GM21515 (cell line): ENCODE measurements at regions not wholly inside any gene's neighbourhood (a gene's known extent, or its start where the extent isn't known, plus 50 kb on each side); places are given as distances from the start of the nearest gene placed in this dataset.
"Not testable (repeated sequence)": the region's sequence is repeated elsewhere in the genome, so short reads cannot be mapped to it uniquely, and the experiment has no call there.

ENCODE experiments used
- ATAC-seq: cut with Tn5 transposase; IDR thresholded peaks from one replicate; pipeline ENCODE4 v1.9.1; 2021; ENCODE audit not compliant: unreplicated experiment

DNA sequence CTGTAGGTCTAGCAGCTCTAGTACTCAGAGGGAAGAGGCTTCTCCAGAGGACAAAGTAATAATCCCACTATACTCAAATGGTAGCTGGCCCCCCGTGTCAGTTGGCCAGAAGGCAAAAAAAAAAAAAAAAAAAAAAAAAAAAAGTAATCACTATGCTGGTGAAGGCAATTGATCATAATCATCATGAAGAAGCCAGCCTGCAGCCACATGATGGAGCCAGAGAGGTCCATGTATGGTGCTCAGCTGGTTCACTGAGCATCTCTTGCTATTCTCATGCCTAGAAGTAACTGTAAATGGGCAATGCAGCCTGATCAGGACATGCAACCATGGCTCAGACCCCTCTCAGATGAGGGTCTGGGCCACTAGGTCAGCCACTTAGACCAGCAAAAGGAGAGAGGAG, 378.8 kb downstream of the MED13L start:
- ATAC-seq, result no peak

DNA sequence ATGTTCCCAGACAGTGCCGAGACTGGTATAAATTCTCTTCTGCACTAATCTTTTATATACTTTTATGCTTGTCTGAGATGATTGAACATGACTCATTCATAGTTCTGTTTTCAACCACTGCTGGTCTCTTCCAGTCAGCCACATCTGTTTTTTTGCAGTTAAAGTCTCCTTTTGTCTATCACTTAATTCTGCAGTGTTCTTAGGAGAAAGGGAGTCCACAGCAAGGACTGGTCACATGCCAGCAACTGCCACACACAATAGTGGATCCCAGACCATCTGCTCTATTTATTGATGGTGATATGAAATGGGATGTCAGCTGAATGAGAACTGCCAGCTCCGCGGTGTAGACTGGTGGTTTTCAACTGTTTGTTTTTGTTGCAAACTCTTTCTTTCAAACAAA, 379.8 kb downstream of the MED13L start:
- no peak for ATAC-seq

DNA sequence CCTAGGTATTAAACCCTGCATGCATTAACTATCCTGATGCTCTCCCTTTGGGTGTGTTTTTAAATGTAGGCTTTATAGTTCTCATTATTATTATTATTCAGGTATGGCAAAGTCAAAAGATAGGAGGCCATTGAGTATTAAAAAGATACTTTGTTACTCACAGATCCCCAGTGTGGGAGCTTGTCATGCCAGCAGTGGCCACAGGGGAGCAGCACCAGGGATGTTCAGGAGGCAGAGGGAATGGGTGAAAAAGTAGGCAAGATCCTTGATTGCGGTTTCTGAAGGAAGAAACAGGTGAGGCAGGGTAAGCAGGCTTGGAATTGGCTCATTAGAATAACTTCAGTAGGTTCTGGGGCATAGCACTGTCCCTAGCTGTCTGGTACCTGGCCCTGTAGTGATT, 382.2 kb downstream of the MED13L start:
- no peak for ATAC-seq

DNA sequence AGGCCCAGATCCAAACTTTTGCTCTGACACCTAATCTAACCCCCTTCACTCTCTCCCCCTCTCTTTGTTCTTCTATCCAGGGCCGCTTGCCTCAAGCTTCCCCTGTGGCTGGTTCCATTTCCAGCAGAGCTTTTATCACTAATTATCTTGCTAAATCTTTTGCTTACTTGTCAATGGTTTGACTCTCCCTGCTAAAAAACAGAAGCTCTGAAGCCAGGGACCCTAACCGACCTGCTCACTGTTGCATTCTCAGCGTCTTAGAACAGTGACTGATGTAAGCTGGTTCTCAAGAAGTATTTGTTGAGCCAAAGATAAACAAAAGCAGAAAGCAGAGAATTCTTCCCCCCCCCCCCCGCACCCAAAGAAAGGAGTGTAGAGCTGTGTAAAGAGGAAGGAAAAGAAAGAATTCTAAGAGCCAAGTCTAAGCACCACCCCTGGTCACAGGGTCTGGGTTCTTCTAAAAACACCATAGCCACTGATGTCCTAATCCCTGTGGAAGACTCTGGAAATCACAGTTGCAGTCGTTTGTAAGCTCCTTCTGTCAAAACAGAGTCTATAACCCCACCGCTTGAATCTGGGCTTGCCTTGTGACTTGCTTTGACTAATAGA, 385.8 kb downstream of the MED13L start:
- ATAC-seq, result no peak

DNA sequence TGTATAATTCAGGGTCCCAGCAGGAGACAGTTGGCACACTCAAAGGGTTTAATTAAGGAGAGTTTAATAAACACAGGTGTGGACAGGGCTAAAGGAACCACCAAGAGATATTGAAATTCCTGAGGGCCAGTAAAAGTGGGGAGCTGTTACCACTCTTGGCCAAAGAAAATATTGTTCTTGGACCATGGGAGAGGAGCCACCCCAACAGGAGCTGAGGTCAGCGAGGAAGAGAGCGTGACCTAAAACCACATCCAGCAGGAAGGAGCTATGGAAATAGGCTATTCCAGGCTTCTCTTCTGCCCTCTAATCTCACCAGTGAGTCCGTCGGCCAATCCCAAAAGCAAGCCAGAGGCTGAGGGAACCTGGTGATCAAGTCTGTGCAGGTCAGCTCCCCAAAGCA, 390.8 kb downstream of the MED13L start:
- ATAC-seq, result no peak

DNA sequence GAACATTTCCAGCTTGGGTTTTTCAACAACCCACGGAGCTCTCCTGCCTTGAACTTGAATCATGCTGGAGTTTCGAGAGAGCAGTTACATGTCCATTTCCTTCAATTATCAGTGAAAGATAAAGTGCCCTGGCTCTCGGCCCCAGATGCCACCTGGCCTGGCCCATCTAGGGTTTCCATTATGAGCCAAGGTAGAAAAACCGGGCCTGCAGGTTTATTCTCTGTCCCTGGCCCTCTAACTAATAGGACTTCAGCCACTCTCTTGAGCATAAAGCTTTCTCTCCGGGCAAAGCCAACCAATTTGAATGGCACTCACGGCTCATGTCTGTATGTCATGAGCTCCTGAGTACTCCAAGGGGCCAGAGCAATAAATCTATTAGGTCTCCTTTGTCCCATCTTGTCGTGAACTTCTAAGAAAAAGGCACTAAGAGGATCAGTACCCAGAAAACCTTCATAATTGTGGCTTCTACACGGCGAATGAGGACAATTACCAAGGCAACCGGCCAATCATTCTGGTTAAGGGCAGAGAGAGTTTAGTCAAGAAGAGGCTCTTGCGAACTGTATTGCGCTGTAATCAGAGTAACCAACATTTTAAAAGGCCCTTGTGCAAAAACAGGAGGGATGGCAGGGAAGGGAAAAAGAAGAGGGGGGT, 392.3 kb downstream of the MED13L start:
- no peak for ATAC-seq

DNA sequence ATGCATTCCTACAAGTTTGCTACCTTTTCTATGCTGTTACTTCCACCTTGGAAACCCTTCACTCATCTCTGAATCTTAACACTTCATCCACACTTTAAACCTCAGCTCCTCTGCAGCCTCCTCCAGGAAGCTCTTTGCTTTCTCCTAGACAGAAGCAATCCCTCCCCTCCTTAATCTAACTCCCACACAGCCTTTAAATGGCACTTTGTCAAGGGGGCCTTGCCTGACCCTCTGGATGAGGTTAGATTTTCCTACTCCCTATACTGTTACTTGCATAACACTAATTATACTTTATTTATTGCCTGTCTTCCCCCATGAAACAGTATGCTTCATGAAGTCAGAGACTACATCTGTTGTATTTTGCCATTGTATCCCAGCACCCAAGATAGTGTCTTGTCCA, 394.6 kb downstream of the MED13L start:
- no peak for ATAC-seq

DNA sequence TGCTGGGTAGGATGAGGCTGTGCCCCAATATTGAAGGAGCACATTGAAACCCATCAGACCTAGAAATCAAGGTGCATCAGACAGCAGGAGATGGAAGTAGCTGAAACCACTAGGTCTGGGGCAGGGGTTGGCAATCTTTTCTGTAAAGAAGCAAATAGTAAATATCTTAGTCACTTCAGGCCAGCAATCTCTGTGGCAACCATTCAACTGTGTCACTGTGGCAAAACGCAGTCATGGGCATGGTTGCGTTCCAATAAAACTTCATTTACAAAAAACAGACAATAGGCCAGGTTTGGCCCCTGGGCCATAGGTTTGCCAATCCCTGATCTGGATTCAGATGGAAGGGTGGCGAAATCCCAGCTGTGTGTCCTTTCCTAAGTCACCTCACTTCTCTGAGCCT, 397.3 kb downstream of the MED13L start:
- no peak for ATAC-seq

DNA sequence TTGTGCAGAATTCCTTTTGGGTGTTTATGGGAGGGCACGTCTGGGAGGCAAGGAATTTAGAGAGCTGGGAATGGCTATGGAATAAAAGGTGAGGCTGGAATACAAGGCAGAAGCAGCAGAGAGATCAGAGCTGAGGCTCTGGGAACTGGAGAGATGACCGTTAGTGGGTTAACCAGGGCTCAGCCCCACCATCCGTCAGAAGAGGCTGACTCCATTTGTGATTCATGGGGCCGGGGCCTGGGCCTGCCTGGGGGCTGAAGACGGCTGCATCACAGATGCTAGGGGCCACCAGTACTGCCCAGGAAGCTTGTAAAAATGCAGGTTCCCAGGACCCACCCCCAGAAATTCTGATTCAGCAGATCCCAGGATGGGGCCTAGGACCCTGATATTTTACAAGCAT, 398.1 kb downstream of the MED13L start:
- ATAC-seq, result no peak

DNA sequence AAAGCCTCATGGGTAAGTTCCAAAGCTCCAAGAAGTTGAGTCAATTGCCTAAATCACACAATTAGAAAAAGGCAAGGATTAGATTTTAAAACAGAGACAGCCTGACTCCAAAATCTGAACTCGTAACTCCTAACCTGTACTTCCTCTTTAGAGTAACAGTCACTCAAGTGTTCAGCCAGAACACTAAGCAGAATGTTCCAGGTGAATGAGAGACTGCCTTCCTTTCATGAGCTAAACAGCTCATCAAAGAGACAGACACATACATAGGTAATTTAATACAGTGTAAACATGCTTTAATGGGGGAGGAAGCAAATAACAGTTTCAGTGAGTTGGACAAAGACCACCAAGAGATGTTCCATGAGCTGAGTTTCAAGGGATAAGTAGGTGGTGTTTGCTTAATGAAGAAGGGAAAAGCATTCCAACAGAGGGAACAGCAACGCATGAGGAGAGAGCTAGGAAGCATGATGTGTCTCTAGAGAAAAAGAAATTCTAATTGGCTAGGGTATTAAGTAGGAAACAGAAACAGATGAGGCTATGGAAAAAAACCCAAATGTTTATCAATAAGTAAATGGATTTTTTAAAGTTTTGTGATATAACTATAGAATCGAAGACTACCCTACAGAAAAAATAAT, 403.9 kb downstream of the MED13L start:
- ATAC-seq, result no peak

DNA sequence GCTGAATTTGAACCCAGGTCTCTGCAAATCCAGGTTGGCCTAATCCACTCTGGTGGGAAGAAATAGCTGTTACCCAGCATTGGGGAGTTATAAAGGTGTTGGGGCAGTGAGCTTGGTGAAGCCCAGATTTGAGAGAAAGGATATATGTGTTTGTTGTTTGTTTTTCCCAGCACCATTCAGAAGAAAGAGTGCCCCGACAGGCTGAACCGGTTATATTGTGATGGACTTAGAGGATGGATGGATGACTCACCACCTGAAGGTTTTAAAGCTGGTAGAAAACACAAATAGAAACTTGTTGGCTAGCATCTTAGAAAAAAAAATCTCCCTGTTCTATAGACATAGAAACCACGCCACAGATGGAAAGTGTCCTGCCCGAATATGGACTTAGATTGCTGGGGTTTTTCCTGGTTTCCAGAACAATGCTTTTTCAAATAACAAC, 404.6 kb downstream of the MED13L start:
- ATAC-seq, result no peak

DNA sequence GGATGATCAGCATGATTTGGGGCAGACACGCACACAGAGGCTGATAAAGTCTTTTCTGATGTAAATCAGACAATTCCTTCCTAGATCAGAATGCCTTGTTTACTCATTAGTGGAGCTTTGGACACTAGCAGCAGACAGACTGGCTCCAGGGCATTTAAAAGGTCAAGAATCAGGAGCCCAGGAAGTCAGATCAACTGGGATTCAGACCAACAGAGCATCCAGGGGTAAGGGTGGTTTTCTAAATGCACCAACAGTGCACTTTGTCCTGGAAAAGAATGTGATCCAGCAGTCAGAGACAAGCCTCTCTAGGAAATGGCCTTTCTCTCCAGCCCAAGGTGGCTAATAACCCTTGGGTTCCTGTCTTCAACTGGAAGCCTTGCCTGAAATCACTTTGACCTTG, 405.3 kb downstream of the MED13L start:
- ATAC-seq, result no peak

DNA sequence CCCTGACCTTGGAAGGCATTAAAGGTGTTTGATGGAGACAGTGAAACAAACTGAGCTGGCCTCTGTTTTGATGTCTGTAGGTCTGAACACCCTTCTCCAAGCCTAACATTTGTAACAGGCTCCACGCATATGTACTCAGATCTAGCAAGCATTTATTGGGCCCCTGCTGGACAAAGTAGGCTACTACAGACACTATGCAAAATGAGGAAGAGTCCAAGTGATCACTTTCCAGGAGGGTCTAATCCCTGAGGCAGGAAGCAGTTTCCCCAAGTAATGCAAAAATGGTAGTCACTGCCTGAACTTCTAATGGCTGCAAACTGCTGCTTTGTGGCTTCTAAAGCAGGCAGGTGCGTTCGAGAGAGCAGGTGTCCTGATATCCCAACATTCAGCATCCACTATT, 405.8 kb downstream of the MED13L start:
- no peak for ATAC-seq

DNA sequence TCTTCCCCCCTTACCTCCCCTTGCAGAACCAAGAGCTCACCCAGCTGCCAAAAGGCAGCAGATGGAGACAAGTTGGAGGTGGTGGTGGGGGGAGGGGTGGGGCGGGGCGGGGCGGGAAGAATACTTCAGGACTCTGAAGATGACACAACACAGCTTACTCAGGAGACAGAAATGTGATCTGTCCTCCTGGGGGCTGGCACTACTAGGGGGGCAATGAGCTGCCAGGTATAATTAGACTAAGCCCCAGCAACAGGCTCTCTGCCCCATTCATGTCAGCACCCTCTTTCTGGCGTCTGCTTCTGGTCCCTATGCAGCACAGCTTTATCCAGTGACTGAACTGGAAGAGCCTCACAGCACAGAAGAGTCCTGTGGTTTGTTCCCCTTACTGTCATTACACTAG, 407.0 kb downstream of the MED13L start:
- no peak for ATAC-seq

DNA sequence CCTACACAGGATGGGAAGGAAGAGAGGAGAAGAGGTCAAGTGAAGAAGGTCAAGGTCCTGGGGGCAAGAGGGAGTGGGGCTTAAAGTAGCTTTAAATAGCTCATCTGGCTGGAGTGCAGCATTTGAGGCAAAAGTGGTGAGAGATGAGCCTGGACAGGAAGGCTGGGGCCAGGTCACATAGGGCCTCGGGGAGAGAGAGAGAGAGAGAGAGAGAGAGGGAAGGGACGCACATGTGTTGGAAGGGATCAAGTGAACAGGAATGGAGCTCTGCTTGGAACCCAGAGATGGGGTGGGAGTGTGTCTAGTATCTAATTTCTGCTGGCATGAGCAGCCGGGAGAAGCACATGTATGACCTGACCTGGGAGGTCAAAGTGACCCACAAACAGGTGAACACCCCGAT, 407.5 kb downstream of the MED13L start:
- ATAC-seq, result no peak

DNA sequence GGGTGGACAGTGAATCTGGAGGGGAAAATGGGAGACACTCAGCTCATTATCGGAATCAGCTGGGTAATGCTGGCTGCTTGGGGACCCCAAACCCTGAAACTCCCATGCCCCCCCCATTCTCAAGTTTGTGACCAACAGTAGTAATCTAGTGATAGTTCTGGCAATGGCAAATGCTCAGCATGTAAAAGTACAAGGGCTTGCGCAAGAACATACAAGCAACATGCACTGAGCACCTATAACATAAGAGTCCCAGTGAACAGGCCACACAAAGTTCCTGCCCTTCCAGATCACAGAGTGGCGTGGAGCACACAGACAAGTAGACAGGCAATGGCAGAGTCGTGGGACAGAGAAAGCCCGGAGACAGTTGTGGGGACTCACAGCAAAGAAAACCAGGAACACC, 407.9 kb downstream of the MED13L start:
- no peak for ATAC-seq

DNA sequence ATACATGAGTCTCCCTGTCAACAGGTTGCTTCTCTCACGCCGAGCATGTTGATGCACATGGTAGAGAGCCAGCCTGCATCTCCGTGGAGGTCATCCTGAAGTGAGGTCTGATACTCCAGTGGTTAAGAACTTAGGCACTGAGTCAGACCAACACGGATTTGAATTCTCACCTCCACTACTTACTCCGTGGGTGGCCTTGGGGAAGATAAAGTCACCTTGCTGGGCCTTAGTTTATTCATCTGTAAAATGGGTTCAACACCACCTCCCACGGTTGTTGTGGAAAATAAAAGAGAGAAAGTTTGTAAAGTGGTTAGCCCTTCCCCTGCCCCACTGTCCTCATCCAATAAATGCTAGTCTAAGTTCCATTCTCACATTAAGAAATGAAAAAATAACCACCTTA, 408.9 kb downstream of the MED13L start:
- no peak for ATAC-seq

DNA sequence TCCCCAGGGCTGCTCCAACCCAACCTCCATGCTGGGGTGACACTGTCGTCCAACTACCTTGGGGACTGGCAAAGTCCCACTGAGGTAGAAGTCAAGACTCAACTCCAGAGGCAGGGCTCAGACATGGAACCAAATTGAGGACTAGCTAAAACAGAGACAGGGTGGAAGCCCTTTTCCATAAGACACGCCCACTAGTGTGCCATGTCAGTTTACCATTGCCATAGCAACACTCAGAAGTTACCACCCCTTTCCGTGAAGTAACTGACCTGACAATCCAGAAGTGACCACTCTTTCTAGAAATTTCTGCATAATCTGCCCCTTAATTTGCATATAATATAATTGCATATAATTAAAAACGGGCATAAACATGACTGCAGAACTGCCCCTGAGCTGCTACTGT, 409.6 kb downstream of the MED13L start:
- no peak for ATAC-seq

DNA sequence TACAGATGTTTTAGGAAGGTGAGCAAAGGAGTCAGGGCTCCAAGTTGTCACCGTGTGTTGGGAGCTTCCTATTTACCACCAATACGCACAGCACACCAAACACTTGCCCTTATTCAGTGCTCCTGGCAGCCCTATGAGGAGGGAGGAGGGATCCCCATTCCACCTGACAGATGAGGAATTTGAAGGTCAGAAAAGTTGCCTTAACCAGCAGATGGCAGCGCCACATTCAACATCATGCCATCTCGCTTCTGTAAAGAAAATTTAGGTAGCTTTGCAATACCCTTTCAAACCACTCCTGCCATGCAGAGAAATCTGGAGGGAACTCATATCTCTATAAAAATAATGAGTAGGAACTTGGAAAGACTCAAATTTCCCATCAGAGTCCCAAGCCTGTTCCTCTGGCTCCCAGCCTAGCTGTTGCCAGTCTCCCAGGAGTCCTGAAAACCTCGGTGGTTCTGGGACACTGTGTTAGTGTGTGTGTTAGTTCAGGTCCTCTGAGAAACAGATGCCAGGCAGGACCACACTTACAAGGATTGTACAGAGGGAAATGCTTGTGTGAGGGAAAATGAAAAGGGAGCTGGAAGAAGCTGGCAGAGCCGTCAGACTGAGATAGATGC, 410.5 kb downstream of the MED13L start:
- ATAC-seq, result no peak

DNA sequence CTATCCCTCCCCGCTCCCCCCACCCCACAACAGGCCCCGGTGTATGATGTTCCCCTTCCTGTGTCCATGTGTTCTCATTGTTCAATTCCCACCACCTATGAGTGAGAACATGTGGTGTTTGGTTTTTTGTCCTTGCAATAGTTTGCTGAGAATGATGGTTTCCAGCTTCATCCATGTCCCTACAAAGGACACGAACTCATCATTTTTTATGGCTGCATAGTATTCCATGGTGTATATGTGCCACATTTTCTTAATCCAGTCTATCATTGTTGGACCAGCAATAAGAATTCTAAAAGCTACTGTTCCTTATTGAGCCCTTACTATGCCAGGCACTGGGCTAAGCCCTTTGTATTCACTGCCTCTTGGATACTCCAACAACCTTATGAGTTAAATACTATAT, 411.2 kb downstream of the MED13L start:
- not testable (repeated sequence) for ATAC-seq

DNA sequence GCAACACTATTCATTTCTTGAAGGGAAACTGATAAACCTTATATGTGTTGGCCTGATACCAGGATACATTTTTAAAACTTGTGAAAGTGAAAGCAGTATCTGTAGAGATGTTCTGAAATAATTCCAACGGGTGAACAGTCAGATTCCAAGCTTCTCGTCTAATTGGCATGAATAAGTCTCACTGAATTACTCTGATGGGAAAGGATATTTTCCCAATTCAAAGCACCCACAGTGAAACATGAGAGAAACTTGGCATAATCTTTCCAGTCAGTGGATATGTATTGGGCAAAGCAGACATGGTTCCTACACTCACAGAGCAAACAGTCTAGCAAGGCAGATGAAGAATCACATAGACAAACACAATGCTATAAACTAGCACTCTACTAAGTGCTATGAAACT, 413.1 kb downstream of the MED13L start:
- no peak for ATAC-seq

DNA sequence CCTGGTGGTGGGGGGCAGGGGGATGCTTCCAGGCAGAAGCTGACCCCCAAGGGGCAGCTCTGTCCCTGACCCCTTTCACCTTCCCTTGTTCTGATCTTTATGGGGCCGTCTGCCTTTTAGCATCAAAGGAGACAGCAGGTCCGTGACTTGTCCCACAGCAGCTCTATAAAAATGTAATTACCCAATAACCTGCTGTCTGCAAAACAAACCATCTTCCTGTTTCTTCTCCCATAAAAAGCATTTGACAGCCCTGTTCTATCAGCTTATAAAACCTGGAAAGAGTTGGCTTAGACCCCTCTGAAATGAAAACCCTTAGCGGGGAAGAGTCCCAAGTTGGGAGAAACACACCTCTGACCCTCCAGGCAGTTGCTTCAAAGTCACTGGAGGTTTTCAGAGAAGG, 416.9 kb downstream of the MED13L start:
- no peak for ATAC-seq
